HG03097 (cell line): ENCODE measurements at regions not wholly inside any gene's neighbourhood (a gene's known extent, or its start where the extent isn't known, plus 50 kb on each side); places are given as distances from the start of the nearest gene placed in this dataset.
"Not testable (repeated sequence)": the region's sequence is repeated elsewhere in the genome, so short reads cannot be mapped to it uniquely, and the experiment has no call there.

ENCODE experiments used
- ATAC-seq: cut with Tn5 transposase; IDR thresholded peaks from one replicate; pipeline ENCODE4 v1.9.1; 2021; ENCODE audit not compliant: unreplicated experiment, low FRiP score

DNA sequence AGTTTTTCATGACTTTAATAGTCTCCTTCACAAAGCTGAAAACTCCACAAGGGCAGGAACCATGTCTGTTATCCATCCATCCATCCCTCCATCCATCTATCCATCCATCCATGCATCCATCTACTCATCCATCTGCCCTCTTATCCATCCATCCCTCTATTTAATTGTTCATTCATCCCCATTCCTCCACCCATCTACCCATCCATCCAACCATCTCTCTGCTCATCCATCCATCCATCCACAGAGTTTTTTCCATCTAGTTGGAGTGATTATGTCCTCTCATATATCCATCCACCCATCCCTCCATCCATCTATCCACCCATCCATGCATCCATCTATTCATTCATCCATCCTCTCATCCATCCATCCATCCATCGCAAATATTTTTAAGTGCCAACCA lies 237.9 kb downstream of the EMX2 start:
- no peak for ATAC-seq

DNA sequence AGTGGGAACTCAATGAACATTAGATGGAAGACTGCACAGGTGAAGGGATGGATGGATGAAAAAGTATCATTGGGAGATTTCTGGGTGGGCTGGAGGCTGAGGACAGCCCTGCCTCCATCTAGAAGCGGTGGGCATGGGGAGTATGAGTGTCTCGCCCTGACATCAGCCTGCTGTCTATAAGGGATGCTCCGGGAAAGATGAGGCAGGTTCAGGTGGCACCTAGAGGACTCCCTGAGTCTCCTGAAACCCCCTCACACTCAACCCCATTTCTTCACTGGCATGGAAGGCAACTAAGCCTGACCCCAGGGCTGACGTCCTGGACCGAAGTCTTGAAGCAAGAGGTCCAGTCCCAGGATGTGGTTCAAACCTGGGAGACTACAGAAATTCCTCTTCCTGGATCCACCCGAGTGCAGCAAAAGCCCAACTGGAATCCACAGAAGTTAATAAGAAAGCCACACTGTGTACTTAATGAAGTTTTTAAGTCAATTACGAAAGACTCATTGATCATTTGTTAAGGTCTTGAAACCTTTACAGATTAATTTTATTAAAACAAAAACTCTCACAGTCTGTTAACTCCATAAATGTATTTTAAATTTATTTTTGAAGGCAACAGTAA lies 238.8 kb downstream of the EMX2 start:
- no peak for ATAC-seq

DNA sequence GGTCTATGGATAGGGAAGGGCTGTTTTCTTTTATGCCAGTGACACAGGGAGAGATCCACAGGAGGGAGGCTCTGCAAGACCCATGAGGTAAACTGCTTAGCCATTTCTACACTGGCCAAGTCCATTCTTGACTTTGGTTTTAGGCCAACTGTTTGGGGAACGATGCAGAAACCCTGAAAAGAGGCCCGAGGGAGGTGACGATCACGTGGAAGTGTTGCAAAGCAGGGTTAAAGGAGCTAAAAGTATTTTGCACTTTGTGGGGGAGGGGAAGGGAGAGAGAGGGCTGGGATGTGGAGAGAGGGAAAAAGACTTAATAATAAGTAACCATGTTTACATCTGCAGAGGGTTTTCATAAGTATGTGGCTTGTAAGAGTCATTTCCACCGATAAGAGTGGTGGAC lies 239.7 kb downstream of the EMX2 start:
- ATAC-seq: no peak

DNA sequence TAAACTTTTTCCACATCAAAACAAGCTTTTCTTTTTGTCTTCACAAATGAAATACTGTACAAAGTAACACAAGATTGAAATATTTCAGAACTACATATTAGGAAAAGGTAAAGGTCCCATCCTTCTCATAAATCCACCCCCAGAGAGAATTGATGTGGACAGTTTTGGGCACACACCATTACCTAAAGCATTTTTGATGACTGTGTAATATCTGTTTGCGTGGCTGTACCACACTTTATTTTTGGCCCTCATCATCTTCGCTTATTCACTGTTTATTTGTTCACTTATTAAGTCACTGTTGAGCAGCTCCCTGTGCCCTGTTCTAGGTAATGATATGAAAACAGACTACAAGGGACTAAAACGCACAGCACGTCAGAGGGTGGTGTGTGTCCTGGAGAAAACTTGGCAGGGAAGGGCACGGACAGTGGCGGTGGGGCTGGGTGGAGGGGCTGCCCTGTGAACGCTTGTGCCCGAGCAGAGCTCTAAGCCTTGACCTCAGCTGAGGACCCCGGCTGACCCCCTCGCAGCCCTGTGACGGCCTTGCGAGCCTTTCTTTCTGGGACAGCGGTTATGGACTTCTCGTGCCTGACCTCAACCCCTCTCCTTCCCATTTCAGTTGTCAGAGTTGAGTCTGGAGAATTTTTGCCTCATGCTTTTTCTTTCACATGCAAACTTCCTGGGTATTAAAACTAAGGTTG lies 241.3 kb downstream of the EMX2 start:
- no peak for ATAC-seq

DNA sequence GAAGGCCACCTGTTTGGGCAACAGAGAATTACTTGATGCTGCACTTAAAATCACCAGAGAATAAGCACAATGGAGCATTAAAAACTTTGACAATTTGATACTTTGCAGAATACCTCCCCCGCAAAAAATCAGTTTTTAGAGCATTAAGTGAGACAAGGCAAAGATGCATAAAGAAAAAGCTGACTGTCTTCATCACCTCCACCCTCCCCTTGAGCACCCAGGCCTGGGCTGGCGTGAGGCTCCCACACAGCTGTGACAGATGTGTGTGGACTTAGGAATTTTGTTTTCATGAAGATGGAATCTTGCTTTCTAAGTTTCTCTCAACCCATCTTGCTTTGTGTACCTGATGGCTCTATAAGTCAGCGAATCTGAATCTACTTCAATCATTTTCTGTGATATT lies 242.2 kb downstream of the EMX2 start:
- ATAC-seq: no peak

DNA sequence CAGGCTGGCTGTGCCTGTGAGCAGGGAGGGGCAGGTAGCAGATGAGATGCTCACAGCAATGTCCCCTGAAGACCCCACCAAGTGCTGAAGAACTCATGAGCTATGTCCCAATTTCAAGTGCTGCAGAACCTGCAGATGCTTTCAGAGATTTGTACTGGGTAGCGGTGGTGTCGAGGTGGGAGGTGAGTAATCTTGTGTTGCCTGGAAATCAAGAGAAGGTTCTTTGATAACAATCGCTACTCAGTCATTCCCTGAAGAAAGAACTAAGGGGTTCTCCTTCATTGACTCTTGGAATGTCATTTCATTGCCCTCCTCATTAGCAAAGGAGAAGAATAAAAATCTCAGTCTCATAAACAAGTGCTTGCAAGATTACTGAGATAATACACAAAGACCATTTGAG lies 246.4 kb downstream of the EMX2 start:
- ATAC-seq: no peak

DNA sequence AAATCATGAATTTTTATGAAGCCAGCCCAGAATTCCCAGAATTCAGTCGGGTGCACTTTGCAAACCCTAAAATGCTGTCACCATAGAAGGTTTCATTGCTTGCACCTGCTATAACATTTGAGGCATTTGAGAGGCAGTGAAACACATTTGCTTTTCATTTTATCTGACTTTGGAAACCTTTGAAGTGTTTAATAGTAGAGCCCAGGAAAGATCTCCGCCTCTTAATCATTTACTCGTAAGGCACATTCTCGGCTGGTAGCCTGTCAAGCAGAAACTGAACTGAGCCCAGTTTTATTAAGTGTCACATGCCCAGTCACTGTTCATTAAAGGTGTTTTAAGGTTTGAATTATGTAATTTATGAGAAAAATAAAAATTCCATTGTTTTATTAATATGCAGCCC lies 247.6 kb downstream of the EMX2 start:
- ATAC-seq: no peak

DNA sequence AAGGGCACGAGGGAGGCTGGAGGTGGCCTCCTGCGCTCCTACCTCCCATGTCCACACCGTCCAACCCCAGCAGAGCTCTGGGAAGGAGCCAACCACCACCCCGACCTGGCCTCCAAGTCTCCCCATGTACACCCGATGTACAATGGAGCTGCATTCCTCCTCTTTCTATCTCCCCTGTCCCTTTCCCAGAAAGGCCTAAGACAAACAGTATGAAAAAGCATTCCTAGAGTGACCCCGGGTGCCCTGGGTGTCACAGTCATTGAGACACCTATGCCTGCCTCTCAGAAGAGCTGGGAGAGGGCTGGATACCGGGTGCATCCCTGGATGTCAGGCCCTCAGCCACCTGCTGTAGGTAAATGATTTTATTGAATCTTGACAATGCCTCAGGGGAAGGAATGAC lies 248.1 kb downstream of the EMX2 start:
- no peak for ATAC-seq

DNA sequence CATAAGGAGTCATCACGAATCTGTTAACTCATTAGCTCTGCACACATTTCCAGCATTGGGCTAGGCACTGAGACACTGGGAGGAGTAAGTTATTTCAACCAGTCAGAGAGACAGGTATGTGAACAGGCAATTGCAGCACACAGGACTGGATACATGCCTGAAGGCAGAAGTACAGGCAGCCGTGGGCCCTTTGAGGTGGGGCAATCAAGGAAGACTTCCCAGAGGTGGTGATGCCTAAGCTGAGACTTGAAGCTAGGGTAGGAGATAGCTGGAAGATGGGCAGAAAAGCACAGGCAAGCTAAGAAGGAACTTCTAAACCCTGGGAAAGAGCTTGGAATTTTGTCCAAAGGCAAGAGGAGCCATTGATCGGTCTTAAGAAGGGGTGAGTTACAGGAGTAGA lies 249.7 kb downstream of the EMX2 start:
- ATAC-seq: no peak

DNA sequence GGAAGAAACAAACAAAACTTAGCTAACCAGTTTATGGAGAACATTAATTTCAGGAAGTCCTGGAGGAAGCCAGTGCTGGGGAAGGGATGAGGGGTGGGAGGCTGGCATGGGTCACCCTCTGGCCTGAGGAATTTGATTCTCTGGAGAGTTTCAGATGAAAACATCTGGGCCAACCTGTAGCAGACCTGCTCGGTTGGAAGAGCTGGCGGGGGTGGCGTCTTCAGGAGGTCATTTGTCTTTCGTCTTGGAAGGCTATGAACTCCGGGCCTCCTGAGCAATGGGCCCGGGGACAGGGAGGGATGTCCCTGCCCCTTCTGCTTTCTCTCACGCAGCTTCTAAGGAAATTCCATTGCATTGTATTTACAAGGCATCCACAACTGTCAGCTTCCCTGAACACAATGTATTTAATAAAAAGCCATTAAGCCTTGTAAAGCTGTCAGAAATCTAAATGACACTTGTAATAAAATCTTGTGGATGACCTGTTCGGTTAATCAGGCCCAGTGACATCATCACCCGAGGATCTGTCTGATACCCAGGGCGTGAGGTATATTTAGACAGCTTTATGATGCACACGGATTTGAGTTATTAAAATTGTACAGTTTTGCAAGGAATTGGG lies 250.5 kb downstream of the RAB11FIP2 start:
- no peak for ATAC-seq

DNA sequence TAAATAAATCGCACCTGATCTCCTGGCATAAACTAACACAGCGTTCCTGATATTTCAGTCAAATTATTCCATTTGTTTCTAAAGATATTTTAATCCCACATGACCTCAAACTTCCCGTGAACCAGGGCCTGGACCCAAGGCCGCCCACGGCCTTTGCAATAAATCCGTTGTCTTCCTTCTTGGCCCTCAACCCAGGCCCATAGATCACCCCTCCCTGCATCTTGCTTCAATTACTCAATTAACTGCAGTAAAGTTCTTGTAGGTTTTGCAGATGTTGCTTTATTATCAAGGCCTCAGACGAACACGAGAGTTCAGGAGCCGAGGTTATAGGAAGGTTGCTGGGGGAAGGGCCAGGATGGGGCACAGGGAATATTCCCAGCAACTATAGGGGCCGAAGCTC lies 249.4 kb downstream of the RAB11FIP2 start:
- ATAC-seq: no peak

DNA sequence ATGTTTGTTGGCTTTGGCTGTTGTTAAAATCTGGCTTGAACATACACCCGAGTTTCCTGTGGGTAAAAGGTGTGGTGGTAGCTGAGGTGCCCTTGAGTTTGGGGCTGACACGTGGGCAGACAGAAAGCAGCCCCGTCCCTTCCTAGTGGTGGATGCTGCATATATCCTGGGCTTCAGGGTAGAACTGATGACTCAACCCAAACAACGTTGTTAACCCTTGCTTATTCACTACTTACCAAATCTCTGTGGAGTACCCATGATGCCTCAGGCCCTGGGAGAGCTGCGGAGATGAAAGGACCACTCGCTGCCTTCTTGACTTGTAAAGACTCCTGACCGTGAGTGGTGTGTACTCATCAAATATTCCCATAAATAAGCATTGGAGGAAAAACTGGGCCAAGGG lies 245.1 kb downstream of the RAB11FIP2 start:
- ATAC-seq: no peak

DNA sequence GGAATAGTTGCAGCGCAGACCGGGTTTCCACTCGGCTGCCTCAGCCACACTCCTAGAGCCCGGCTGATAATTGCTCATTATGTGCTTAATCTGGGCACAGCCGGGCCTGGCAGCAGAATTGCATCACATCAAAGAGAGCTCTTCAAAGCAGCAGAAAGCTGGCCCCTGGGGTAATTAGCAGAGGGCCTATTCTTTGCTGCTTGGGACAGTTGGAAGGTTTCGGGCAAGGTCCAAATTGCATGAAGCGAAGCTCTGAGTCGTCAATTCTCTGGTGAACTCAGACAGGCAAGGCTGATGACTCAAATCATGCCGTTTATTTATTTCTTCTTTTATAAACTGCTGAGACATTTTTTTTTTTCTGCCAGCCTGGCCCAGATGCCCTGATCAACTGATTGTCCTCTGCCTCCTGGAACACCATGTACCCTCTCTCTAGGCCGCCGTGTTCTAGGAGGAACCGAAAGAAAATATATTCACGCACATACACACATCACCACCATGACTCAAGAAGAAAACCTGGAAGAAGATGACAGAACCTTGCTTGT lies 242.2 kb downstream of the RAB11FIP2 start:
- ATAC-seq: no peak

DNA sequence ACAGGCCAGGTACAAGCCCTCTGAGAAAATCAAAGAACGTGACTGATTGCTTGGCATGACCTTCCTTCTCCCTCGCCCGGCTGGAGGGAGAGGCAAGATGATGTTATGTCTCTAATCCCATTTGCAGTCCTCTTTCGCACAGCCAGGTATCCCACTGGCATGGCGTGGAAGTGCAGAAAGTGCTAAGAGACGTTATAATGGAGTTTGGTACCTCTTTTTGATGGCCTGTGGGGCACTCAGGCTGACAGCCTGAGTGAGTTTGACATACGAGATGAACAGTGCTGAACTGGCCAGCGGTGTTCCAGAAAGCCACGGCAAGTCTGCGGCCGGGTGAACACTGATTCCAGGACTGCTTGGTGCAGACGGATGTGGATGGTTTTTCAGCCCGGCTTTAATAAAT lies 241.6 kb downstream of the RAB11FIP2 start:
- ATAC-seq: no peak

DNA sequence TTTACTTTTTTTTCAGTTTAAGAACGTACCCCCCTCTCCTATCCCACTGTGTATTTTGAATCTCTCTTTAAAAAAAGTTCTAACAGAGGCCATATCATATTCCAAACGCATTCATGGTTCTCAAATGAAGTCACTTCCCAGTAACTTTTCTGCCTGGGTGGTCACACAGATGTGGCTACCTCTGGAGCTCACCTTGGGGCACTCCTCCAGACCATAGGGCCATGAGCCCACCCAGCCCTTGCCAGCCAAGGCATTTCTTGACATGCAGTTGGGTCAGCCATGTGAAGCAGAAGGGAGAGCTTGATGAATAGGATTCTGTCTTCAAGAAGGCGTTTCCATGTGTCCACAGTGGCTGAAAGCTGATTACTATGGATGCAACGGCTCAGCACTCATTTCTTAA lies 239.3 kb downstream of the RAB11FIP2 start:
- ATAC-seq: no peak

DNA sequence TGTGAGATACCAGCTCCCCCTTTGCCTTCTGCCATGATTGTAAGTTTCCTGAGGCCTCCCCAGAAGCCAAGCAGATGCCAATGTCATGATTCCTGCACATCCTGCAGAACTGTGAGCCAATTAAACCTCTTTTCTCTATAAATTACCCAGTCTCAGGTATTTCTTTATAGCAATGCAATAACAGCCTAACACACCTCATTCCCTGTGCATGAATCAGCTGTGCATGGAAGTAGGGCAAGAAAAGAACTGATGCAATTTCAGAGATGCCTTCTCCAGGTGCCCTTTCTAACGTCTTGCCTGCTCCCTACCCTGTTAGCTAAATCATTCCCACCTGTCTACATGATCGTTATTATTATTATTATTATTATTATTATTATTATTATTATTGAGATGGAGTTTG lies 230.9 kb downstream of the RAB11FIP2 start:
- ATAC-seq: not testable (repeated sequence)

DNA sequence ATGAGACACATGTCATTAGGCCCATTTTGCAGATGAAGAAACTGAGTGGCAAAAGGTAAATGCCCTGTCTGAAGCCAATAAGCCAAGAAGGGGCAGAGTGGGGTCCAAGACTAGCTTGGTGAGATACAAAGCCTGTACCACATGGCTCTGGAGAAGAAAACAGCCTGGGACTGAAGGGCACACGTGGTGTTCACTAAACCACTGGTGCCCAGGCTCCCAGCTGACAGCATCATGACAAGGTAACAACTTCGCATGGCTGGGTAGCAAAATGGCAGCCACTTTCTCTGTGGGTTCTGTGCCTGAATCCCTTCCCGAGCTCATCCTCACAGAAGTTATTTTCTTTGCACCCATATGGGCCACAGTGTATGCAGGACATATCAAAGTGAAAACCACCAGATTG lies 229.6 kb downstream of the RAB11FIP2 start:
- no peak for ATAC-seq

DNA sequence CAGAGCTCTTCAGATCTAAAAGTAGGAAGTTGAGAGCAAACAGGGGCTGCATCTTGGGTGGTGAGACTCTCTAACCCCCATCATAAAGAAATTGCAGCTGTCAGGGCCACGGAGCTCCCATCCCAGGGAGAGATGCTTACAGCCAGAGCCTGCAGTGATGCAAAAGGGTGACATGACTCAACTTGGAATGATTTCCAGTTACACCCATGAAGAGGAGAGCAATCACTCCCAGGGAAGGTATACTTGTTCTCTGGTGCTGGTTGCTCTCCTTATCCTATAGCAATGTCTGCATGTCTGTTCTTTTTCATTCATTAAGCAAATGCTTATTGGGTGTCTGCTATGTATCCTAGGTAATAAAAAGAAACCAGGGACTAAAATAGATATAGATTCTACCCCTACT lies 228.0 kb downstream of the RAB11FIP2 start:
- ATAC-seq: no peak

DNA sequence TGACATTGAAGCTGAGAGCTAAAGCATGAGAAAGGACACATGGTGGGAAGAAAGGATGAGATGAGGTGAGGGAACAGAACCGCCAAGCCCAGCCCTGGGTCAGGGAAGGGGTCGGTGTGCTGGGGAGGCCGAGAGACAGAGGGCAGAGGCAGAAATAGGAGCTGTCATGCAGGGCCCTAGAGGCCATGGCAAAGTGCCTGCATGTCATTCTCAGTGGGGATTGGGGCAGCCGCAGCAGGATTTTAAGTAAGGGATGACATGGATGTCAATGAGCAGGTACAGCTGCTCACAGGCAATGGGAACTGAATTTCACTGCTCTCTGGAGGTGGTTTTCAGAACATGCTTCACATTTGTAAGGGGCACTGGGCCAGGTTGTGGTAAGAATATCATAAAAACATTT lies 227.4 kb downstream of the RAB11FIP2 start:
- no peak for ATAC-seq

DNA sequence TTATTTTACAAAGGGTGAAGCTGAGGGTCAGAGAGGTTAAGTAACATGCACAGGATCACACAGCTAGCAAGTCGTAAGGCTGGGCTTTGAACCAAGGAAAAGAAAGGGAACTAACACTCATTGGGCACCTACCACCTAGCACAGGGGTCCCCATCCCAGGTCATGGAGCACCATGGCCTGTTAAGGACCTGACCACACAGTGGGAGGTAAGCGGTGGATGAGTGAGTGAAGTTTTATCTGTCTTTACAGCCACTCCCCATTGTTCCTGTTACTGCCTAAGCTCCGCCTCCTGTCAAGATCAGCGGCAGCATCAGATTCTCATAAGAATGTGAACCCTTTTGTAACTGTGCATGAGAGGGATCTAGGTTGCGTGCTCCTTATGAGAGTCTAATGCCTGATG lies 222.8 kb downstream of the RAB11FIP2 start:
- ATAC-seq: no peak

DNA sequence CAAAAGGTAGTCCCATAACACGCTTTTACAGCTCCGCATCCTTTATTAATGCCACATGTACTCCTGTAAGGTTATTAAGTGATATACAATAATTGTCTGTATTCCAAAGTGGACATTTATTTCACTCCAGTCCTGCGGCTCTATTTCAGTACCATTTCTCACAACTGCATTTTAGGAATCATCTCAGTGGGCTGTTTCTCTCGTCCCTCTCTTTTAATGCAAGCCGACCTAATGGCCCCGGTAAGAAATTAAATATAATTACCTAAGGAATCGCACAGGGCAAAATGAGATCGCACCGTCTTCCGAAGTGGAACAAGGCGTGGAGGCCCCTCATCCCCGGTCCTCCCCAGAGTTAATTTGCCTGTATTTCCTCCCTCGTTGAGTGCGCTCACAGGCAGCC lies 216.5 kb downstream of the RAB11FIP2 start:
- no peak for ATAC-seq

DNA sequence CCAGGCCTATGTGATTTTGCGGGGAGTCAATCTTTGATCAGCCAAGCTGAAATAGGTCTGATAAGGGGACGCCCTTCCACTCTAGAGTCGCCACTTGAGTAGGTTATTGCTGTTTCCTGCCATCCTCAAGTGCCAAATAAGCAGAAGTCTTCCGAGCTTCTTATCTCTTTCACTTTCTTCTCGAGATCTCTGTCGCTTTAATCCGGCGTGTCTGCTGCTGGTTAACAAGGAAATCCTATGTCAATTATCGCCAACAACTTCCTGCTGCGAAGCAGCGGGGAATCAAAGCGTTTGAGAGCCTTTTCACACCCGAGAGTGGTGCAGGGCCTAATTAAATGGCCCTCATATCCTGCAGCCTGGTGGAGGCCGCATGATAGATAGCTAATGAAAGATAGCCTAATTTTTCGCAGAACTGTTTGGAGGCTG lies 215.9 kb downstream of the RAB11FIP2 start:
- no peak for ATAC-seq
